HG03196 (cell line): ENCODE measurements at regions not wholly inside any gene's neighbourhood (a gene's known extent, or its start where the extent isn't known, plus 50 kb on each side); places are given as distances from the start of the nearest gene placed in this dataset.
"Not testable (repeated sequence)": the region's sequence is repeated elsewhere in the genome, so short reads cannot be mapped to it uniquely, and the experiment has no call there.

Source experiments
- ATAC-seq: cut with Tn5 transposase; IDR thresholded peaks from one replicate; pipeline ENCODE4 v1.9.1; 2021; ENCODE audit not compliant: unreplicated experiment

- ATAC-seq = no peak
These were observed 166.1 kb upstream of the SEMA6A start for GRCh38 chr5:116740771-116741170.

GRCh38 chr5:116739571-116739970, 164.9 kb upstream of the SEMA6A start:
- no peak for ATAC-seq

- ATAC-seq = no peak
These were observed 164.1 kb upstream of the SEMA6A start for GRCh38 chr5:116738615-116739261.

- no peak for ATAC-seq
These were observed 163.6 kb upstream of the SEMA6A start for GRCh38 chr5:116738239-116738614.

GRCh38 chr5:116736671-116737070, 162.0 kb upstream of the SEMA6A start:
- ATAC-seq = no peak

- ATAC-seq = no peak
These were observed 159.7 kb upstream of the SEMA6A start for GRCh38 chr5:116733991-116734975.

DNA sequence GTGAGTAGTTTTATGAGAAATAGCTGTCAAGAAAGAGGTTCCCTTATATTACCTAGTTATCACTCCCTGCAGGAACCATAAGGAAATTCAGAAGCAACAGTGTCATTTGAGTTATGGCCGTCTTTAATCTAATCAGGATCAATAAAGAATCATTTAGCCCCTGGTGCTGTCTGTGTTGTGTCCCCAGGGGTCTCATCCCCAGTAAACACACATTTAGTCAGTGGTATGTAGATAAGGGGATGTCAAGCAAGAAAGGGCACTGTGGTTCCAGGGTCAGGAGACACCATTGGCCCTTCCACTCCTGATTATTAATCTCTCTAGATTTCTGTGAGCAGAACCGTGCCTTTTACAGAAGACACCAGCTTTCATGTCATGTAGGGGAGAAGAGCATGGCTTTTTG, 158.0 kb upstream of the SEMA6A start:
- no peak for ATAC-seq

DNA sequence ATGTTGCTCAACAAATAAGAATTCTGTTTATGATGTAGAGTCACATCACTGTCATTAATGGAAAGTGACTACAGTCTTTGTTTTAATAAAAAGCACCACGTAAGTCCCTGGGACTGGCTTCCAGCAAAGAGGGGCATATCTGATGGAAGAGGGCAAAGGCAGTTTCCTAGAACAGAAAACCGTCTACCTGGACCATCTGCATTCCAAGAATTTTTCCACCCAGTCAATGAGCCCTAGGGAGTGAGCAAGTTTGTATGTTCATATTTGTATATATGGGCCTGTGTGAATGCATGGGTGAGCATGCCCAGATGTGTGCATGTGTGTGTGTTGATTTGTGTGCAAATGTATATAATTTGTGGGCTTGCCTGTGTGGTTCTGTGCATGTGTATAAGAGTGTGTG, 156.8 kb upstream of the SEMA6A start:
- ATAC-seq = no peak

GRCh38 chr5:116730706-116731105, 156.1 kb upstream of the SEMA6A start:
- ATAC-seq = no peak

DNA sequence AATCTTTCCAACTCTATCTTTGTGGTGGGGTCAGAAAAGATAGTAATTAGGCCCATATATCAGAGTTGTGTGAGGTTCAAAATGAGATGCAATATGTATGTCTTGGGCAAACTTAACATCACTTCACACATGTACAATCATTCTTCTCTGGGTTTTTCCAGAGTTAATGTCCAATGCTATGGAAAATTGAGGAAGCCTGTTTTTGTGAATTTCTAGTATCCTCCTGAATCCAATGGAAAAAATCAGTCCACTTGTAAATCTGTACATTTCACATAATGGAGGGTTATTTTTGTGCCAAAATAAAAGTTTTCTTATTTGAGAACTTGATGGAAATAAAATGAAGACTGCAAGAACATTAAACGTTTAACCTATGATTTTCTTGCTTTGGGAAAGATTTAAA, 155.6 kb upstream of the SEMA6A start:
- no peak for ATAC-seq

GRCh38 chr5:116727248-116727647, 152.6 kb upstream of the SEMA6A start:
- no peak for ATAC-seq

DNA sequence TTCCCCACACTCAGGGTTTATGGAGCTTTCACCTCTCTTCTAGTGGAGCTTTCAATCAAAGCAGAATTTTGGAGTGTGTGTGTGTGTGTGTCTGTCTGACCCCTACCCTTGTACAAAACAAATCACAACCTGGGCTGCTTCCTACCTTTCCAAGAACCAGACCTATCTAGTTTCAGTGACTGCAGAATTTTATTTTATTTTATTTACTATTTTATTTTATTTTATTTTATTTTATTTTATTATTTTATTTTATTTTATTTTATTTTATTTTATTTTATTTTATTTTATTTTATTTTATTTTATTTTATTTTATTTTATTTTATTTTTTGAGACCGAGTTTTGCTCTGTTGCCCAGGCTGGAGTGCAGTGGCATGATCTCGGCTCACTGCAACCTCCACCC, 151.6 kb upstream of the SEMA6A start:
- ATAC-seq = not testable (repeated sequence)

- no peak for ATAC-seq
These were observed 150.3 kb upstream of the SEMA6A start for GRCh38 chr5:116724971-116725370.

DNA sequence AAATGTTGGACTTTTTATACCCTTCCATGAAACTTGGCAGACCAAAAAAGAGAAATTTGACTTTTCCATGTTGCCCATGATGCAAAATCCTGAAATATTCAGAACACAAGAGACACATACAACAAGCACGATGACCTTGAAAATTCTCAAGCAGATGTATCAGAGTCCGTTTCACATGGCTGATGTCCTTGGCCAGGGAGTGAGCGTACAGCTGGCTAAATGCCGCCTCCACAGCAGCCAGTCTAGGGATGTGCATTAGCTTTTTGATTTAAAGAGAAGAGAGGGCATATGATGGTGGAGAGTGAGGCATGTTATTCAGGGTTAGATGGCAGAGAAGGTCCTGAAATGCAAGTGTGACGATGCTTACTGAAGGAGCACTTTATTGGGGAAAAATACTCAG, 148.0 kb upstream of the SEMA6A start:
- ATAC-seq = no peak

GRCh38 chr5:116719106-116719505, 144.5 kb upstream of the SEMA6A start:
- ATAC-seq = no peak

- no peak for ATAC-seq
These were observed 143.7 kb upstream of the SEMA6A start for GRCh38 chr5:116718317-116718716.

- no peak for ATAC-seq
These were observed 134.5 kb upstream of the SEMA6A start for GRCh38 chr5:116709082-116709481.

GRCh38 chr5:116705121-116705519, 130.5 kb upstream of the SEMA6A start:
- ATAC-seq = not testable (repeated sequence)

DNA sequence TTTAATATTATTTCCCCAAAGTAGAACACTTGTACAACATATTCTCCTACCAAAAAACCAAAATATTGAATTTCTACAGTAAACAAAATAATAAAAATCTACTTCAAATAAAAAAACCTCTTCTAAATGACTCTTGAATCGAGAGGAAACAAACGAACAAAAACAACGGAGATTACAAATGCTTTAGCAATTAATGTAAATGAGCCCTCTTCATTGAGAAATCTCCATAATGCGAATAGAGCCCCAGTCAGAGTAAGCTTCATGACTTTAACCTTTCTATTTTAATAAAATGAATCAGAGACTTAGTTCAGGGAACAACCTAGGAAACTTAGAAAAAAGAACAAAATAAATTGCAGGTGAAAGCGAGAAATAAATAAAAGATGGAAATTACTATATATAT, 129.3 kb upstream of the SEMA6A start:
- no peak for ATAC-seq

DNA sequence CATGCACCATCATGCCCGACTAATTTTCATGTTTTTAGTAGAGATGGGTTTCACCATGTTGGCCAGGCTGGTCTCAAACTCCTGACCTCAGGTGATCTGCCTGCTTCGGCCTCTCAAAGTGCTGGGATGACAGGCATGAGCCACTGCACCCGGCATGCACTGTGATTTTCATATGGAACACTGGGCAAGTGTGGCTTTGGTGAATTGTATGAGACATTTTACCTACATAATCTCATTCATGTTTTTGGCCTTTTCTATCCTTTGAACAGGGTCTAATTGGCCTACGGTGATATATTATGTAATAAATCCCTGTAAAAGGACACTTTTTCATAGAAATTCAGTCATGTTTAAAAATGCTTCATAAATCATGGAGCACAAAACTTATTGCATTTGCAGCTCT, 128.7 kb upstream of the SEMA6A start:
- no peak for ATAC-seq

GRCh38 chr5:116702776-116703175, 128.2 kb upstream of the SEMA6A start:
- no peak for ATAC-seq

- ATAC-seq = no peak
These were observed 124.7 kb upstream of the SEMA6A start for GRCh38 chr5:116699332-116699731.
